NCI-H187 treated with DMSO at 0.1 percent for 48 hours (cell line): ENCODE measurements at regions not wholly inside any gene's neighbourhood (a gene's known extent, or its start where the extent isn't known, plus 50 kb on each side); places are given as distances from the start of the nearest gene placed in this dataset.
"Not testable (repeated sequence)": the region's sequence is repeated elsewhere in the genome, so short reads cannot be mapped to it uniquely, and the experiment has no call there.

Experiments
- DNase-seq: peaks from one replicate; lab custom pipeline; 2025; lab: John Stamatoyannopoulos, UW

- no peak for DNase-seq
Measured at GRCh38 chr3:72080800-72081199, 295.9 kb upstream of the PROK2 start.

GRCh38 chr3:72080095-72080494 is 295.1 kb upstream of the PROK2 start:
- DNase-seq, result no peak

DNA sequence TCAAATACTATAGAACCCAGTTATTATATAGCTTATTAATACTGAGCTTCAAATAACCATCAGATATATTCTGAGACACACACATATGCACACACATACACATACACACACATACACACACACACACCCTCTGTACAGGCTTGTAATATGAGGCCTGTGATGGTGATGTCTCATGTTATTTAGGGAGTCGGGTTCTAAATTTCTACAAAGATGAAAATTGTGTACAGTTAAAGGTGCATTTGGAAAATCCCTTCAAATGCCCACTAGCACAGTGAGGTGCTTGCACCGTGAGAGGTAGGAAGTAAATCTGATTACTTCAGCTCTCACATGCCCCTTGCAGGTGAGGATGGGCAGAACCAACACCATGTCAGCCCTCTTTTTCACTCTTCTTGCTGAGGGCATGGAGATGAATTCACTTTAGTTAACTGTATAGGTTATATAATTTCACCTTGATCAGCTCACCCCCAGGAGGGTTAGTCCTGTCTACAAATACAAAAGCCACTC is 294.5 kb upstream of the PROK2 start:
- no peak for DNase-seq

GRCh38 chr3:72078676-72079368 is 293.9 kb upstream of the PROK2 start:
- DNase-seq, result no peak

GRCh38 chr3:72077473-72078259 is 292.7 kb upstream of the PROK2 start:
- no peak for DNase-seq

- DNase-seq, result not testable (repeated sequence)
Measured at GRCh38 chr3:72075848-72076247, 290.9 kb upstream of the PROK2 start.

DNA sequence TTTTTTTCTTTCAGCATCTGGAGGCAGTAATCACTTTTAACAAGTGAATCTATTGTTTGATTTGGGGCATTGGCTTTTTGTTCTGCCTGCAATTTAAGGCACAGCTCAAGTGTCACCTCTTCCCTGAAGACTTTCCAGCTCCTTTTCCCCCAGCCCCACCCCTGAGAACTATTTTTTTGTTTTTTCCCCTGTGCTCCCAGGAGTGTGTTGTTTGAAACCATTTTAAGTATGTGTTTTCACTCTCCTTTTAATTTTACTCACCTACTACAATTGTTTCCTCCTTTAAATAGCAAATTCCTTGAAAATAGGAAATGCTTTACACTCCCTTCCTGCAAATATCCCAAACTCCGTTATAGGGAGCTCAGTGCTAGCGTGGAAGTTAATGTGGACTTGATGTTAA is 286.7 kb upstream of the PROK2 start:
- no peak for DNase-seq

- DNase-seq, result no peak
Measured at GRCh38 chr3:72070005-72070404, 285.1 kb upstream of the PROK2 start.

- no peak for DNase-seq
Measured at GRCh38 chr3:72069543-72069942, 284.6 kb upstream of the PROK2 start.

DNA sequence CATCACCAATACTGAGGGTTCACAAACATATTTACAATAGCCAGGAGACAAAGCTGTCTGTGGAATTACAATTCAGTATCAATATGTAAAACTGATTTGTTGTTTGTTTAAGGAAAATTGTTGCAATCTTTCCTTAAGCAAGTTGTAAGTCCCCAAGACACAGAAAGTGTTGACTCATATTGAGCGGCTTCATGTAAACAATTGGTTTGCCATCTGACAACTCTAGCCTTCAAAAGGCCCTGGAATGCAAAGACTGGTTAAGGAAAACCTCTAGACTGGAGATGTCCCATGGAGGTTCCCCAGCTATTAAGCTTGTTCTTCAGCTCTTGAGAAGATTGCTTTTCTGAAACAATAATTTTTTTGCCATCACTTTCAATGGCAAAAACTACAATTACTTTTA is 283.7 kb upstream of the PROK2 start:
- no peak for DNase-seq

GRCh38 chr3:72067721-72068120 is 282.8 kb upstream of the PROK2 start:
- DNase-seq, result no peak

DNA sequence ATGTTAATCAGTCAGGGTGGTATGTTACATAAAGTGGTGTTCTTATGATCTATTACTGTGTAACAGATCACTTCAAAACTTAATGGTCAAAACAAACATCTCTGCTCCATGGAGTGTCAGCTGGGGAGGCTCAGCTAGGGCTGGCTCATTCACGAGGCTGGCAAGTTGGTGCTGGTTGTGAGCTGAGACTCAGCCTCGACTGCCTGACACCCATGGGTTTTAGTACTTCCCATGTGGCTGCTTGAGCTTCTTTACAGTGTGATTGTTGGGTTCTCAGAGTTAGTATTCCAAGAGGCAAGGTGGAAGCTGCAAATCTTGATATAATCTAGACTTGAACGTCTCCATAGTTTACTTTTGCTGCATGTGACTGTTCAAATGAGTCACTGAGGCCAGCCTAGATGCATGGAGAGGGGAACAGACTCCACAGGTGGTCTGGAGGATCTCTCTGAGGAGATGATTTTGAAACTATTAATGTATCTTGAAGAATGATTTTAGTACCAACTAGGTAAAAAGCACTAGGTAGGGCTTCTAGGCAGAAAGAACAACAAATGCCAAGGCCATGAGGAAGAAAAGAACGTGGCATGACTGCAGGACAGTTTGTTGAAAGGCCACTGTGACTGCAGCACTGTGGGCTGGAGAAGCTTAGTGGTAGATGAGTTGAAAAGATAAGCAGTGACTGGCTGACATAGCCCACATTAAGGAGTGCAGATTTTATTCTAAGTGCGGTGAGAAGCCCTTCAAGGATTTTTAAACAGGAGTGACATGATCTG is 281.1 kb upstream of the PROK2 start:
- DNase-seq, result no peak

- DNase-seq, result no peak
Measured at GRCh38 chr3:72065236-72065635, 280.3 kb upstream of the PROK2 start.

- not testable (repeated sequence) for DNase-seq
Measured at GRCh38 chr3:72064727-72065126, 279.8 kb upstream of the PROK2 start.

- DNase-seq, result no peak
Measured at GRCh38 chr3:72062017-72062416, 277.1 kb upstream of the PROK2 start.

DNA sequence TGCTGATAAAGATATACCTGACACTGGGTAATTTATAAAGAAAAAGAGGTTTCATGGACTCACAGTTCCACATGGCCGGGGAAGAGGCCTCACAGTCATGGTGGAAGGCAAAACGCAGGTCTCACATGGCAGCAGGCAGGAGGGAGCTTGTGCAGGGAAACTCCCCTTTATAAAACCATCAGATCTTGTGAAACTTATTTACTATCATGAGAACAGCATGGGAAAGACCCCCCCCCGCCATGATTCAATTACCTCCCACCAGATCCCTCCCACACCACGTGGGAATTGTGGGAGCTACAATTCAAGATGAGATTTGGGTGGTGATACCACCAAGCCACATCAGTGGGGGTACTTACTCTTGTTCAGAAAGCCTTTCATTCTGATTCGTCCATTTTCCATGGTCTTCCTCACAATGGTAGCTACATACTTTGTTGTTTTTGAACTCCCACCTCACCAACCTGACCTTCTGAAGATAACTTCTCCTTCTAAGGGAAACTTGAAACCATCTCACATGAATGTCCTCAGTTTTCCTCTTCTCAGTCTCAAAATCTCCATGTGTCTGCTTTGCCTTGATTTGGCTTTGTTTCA is 275.6 kb upstream of the PROK2 start:
- no peak for DNase-seq

DNA sequence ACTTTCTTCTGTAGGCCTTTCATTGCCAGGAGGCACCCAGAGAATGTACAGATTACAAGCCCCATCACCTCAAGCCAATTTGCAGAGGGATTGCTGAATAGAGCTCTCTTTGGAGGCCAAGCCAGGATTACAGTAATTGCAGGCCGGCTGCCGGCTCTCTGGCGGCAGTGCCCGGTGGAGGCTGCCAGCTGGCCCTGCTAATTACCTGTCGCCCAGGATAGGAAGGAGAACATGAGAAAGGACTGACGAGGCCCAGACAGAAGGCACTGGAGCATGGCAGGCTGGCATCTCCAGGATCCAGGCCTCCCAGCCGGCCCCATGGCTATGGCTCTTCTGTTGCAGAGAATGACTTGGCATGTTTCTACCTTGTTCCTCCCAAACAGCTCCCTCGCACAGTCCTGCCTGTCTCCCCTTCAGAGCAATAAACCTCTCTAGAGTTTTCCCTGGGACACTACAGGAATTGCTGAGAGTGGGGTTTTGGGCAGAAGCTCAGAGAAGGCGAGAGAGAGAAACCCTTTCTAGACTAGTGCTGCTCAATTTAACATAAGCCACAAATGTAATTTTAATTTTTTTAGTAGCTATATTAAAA is 273.6 kb upstream of the PROK2 start:
- DNase-seq, result no peak

DNA sequence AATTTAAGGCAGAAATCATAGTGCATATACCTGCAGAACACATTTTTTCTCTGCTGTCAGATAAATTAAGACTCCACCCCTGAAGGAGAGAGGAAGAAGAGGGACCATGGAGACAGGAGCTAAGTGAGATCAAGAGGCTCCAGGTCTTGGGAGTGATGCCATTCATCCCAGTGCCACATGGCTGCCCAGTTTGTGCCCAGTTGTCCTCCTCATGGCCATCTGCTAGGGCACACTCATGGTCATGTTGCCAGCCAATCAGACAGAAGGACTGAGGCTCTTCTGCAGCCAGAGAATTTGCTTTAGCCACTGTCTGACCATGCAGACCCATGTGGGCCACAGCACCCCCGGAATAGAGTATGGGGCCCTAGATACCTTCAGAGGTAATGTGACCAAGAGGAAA is 270.5 kb upstream of the PROK2 start:
- no peak for DNase-seq

- DNase-seq, result no peak
Measured at GRCh38 chr3:72054976-72055375, 270.0 kb upstream of the PROK2 start.

- no peak for DNase-seq
Measured at GRCh38 chr3:72052841-72053409, 268.0 kb upstream of the PROK2 start.

- DNase-seq, result no peak
Measured at GRCh38 chr3:72050771-72051170, 265.8 kb upstream of the PROK2 start.
